ENCODE measurements at regions not wholly inside any gene's neighbourhood (a gene's known extent, or its start where the extent isn't known, plus 50 kb on each side); places are given as distances from the start of the nearest gene placed in this dataset.

DNA sequence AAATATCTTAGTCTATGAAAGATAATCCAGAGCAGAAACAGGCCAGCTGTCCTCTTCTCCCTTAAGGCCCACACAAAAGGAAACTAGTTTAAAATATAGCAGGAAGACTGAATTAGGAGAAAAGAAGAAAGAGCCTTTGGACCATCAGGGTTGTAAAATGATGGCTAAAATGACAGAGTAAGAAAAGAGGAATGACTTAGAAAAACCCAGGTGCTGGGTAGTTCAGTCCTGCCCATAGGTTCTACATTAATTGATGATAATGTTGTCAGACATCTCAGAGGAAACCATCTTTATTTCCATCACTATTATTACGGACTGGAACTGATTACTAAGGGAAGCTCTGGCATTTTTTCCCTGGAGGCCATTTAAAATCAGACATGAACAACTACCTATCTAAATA, 142.8 kb upstream of the STT3B start:
- no peak for TF ChIP-seq CTCF (IDR thresholded peaks at IDR 0.05)
- TF ChIP-seq EP300 (IDR thresholded peaks at IDR 0.05): no peak
- no peak for TF ChIP-seq POLR2A (IDR thresholded peaks at IDR 0.05)
